ENCODE measurements at regions not wholly inside any gene's neighbourhood (a gene's known extent, or its start where the extent isn't known, plus 50 kb on each side); places are given as distances from the start of the nearest gene placed in this dataset.

GRCh38 chr4:12576409-12576808 is 907.7 kb downstream of the RAB28 start:
- Mint-ChIP-seq H3K36me3 (no peaks in the 10 kb centered on the region), H3K27me3 (peaks cover 0 to 2% of the 10 kb centered on the region in 2 donors), H3K27ac (no peak overlapping the region), H3K4me3 (no peak overlapping the region), H3K4me1 (no peaks in the 10 kb centered on the region), H3K9me3 (peaks cover 0 to 4% (median 0%) of the 10 kb centered on the region in 5 donors)
- Histone ChIP-seq H3K27me3 (ENCODE audit: insufficient read depth, low read length, poor library complexity, severe bottlenecking) (no peaks in the 10 kb centered on the region), H3K27ac (ENCODE audit: low read depth, low read length) (no peak overlapping the region), H3K36me3 (ENCODE audit: insufficient read depth, low read length) (no peaks in the 10 kb centered on the region), H3K4me1 (ENCODE audit: insufficient read depth, low read length) (no peaks in the 10 kb centered on the region), H3K4me3 (ENCODE audit: low read length) (no peak overlapping the region), H3K9me3 (ENCODE audit: low read length) (no peaks in the 10 kb centered on the region)
- ChIA-PET CTCF (no interaction called here), POLR2A (no interaction called here)
- no peak for DNase-seq

GRCh38 chr4:12573716-12574115 is 910.4 kb downstream of the RAB28 start:
- no peaks in the 10 kb centered on the region for H3K36me3 Mint-ChIP-seq
- no peaks in the 10 kb centered on the region for H3K9me3 ChIP-seq (ENCODE audit: low read length)
- H3K4me3 ChIP-seq (ENCODE audit: low read length): no peak overlapping the region
- no peaks in the 10 kb centered on the region for H3K27me3 ChIP-seq (ENCODE audit: insufficient read depth, low read length, poor library complexity, severe bottlenecking)
- H3K4me3 Mint-ChIP-seq: no peak overlapping the region
- no peaks in the 10 kb centered on the region for H3K4me1 ChIP-seq (ENCODE audit: insufficient read depth, low read length)
- H3K27ac ChIP-seq (ENCODE audit: low read depth, low read length): no peak overlapping the region
- CTCF ChIA-PET: no interaction called here
- H3K27ac Mint-ChIP-seq: no peak overlapping the region
- no peaks in the 10 kb centered on the region for H3K36me3 ChIP-seq (ENCODE audit: insufficient read depth, low read length)
- no peak for DNase-seq
- no peaks in the 10 kb centered on the region for H3K4me1 Mint-ChIP-seq
- POLR2A ChIA-PET: no interaction called here
- peaks cover 0 to 5% of the 10 kb centered on the region in 2 donors for H3K27me3 Mint-ChIP-seq
- peaks cover 0 to 4% (median 0%) of the 10 kb centered on the region in 5 donors for H3K9me3 Mint-ChIP-seq

GRCh38 chr4:12562476-12563140 is 921.5 kb downstream of the RAB28 start:
- Mint-ChIP-seq H3K4me3 (no peak overlapping the region), H3K9me3 (peaks cover 0 to 11% (median 2%) of the 10 kb centered on the region in 5 donors), H3K27me3 (no peaks in the 10 kb centered on the region), H3K36me3 (no peaks in the 10 kb centered on the region), H3K27ac (no peak overlapping the region), H3K4me1 (no peaks in the 10 kb centered on the region)
- Histone ChIP-seq H3K36me3 (ENCODE audit: insufficient read depth, low read length) (no peaks in the 10 kb centered on the region), H3K9me3 (ENCODE audit: low read length) (no peaks in the 10 kb centered on the region), H3K27me3 (ENCODE audit: insufficient read depth, low read length, poor library complexity, severe bottlenecking) (no peaks in the 10 kb centered on the region), H3K4me3 (ENCODE audit: low read length) (no peak overlapping the region), H3K27ac (ENCODE audit: low read depth, low read length) (no peak overlapping the region), H3K4me1 (ENCODE audit: insufficient read depth, low read length) (no peaks in the 10 kb centered on the region)
- ChIA-PET POLR2A (no interaction called here), CTCF (interaction anchor here (0.8 kb wide), 1 partner anchor 9 kb away, joined by 3 read pairs; no protein-coding TSS in a partner anchor)
- no peak for DNase-seq

GRCh38 chr4:12562021-12562420 is 922.1 kb downstream of the RAB28 start:
- no peak for DNase-seq
- Histone ChIP-seq H3K4me1 (ENCODE audit: insufficient read depth, low read length) (no peaks in the 10 kb centered on the region), H3K27ac (ENCODE audit: low read depth, low read length) (no peak overlapping the region), H3K9me3 (ENCODE audit: low read length) (no peaks in the 10 kb centered on the region), H3K4me3 (ENCODE audit: low read length) (no peak overlapping the region), H3K27me3 (ENCODE audit: insufficient read depth, low read length, poor library complexity, severe bottlenecking) (no peaks in the 10 kb centered on the region), H3K36me3 (ENCODE audit: insufficient read depth, low read length) (no peaks in the 10 kb centered on the region)
- H3K4me1 Mint-ChIP-seq: no peaks in the 10 kb centered on the region
- CTCF ChIA-PET: interaction anchor here (0.8 kb wide), 1 partner anchor 8 kb away, joined by 3 read pairs; no protein-coding TSS in a partner anchor
- no peaks in the 10 kb centered on the region for H3K36me3 Mint-ChIP-seq
- H3K27me3 Mint-ChIP-seq: no peaks in the 10 kb centered on the region
- POLR2A ChIA-PET: no interaction called here
- H3K9me3 Mint-ChIP-seq: peaks cover 0 to 11% (median 2%) of the 10 kb centered on the region in 5 donors
- no peak overlapping the region for H3K4me3 Mint-ChIP-seq
- no peak overlapping the region for H3K27ac Mint-ChIP-seq

DNA sequence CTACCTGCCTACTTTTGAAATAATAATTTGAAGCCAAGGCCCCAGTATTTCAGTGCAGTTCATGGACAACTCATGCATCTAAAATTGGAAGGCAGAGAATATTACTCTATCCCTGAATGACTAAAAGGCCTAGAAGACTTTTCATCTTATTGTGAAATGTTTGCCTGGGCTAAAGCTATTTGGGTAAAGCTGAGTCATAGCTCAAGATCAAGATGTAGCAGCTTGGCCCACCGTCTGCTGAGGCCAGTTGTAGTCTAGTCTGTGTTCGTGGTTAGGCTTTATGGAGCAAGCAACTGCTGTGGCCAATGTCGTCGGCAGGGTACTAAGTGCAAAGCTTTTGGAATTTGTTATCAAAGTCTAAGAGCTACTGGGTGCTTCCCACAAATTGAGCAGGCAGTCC is 929.1 kb downstream of the RAB28 start:
- H3K27ac ChIP-seq (ENCODE audit: low read depth, low read length): no peak overlapping the region
- no peak for DNase-seq
- CTCF ChIA-PET: no interaction called here
- Mint-ChIP-seq H3K9me3 (peaks cover 4 to 27% (median 11%) of the 10 kb centered on the region in 5 donors), H3K4me1 (no peaks in the 10 kb centered on the region), H3K27me3 (no peaks in the 10 kb centered on the region), H3K36me3 (no peaks in the 10 kb centered on the region), H3K4me3 (no peak overlapping the region), H3K27ac (no peak overlapping the region)
- POLR2A ChIA-PET: no interaction called here
- H3K27me3 ChIP-seq (ENCODE audit: insufficient read depth, low read length, poor library complexity, severe bottlenecking): no peaks in the 10 kb centered on the region
- no peak overlapping the region for H3K4me3 ChIP-seq (ENCODE audit: low read length)
- H3K36me3 ChIP-seq (ENCODE audit: insufficient read depth, low read length): no peaks in the 10 kb centered on the region
- no peaks in the 10 kb centered on the region for H3K9me3 ChIP-seq (ENCODE audit: low read length)
- no peaks in the 10 kb centered on the region for H3K4me1 ChIP-seq (ENCODE audit: insufficient read depth, low read length)

DNA sequence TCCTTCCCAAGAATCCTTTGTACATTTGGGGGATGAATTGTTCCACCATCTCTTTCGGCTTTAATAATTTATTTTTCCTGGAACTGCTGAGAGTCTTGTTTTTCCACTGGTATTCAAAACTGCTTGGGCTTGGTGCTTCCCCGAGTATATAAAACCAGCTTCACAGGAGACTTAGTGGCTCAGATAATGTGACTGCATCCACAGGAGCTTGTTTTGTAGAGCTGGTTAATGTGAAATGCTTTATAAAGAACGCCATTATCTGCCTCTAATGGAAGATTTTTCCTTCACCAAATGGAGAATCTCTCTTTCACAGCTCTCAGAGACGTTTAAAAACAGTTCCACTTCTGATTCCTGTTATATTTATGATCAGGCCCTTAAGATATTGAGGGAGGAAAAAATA is 935.5 kb downstream of the RAB28 start:
- peaks cover 0 to 24% (median 6%) of the 10 kb centered on the region in 5 donors for H3K9me3 Mint-ChIP-seq

DNA sequence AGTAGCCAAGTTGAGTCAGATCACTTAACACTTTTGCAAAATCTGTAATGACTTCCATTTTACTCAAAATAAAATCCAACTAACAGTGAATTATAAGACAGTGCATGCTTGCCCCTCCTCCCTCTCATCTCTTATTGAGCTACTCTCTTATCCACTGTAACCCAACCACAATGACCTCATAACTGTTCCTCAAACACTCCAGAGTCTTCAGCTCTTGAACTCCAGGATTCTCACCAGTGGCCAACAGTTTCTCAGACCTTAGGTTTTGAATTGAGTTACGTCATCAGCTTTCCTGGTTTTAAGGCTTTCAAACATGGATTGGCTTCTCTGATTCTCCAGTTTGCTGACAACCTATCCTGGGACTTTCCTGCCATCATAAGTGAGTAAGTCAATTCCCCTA is 938.3 kb downstream of the RAB28 start:
- Mint-ChIP-seq H3K36me3 (no peaks in the 10 kb centered on the region), H3K4me3 (no peak overlapping the region), H3K9me3 (peaks cover 0 to 9% (median 4%) of the 10 kb centered on the region in 5 donors), H3K27me3 (no peaks in the 10 kb centered on the region), H3K27ac (no peak overlapping the region), H3K4me1 (no peaks in the 10 kb centered on the region)
- Histone ChIP-seq H3K27me3 (ENCODE audit: insufficient read depth, low read length, poor library complexity, severe bottlenecking) (no peaks in the 10 kb centered on the region), H3K9me3 (ENCODE audit: low read length) (no peaks in the 10 kb centered on the region), H3K4me3 (ENCODE audit: low read length) (no peak overlapping the region), H3K36me3 (ENCODE audit: insufficient read depth, low read length) (no peaks in the 10 kb centered on the region), H3K4me1 (ENCODE audit: insufficient read depth, low read length) (no peaks in the 10 kb centered on the region), H3K27ac (ENCODE audit: low read depth, low read length) (no peak overlapping the region)
- ChIA-PET POLR2A (no interaction called here), CTCF (no interaction called here)
- no peak for DNase-seq

More for the DNA sequence above, 935.5 kb downstream of the RAB28 start:
- CTCF ChIA-PET: no interaction called here
- Mint-ChIP-seq H3K27ac (no peak overlapping the region), H3K27me3 (no peaks in the 10 kb centered on the region), H3K4me3 (no peak overlapping the region), H3K36me3 (no peaks in the 10 kb centered on the region), H3K4me1 (no peaks in the 10 kb centered on the region)
- POLR2A ChIA-PET: no interaction called here
- Histone ChIP-seq H3K36me3 (ENCODE audit: insufficient read depth, low read length) (no peaks in the 10 kb centered on the region), H3K4me3 (ENCODE audit: low read length) (no peak overlapping the region), H3K27me3 (ENCODE audit: insufficient read depth, low read length, poor library complexity, severe bottlenecking) (no peaks in the 10 kb centered on the region), H3K4me1 (ENCODE audit: insufficient read depth, low read length) (no peaks in the 10 kb centered on the region), H3K27ac (ENCODE audit: low read depth, low read length) (no peak overlapping the region), H3K9me3 (ENCODE audit: low read length) (no peaks in the 10 kb centered on the region)
- DNase-seq: no peak

DNA sequence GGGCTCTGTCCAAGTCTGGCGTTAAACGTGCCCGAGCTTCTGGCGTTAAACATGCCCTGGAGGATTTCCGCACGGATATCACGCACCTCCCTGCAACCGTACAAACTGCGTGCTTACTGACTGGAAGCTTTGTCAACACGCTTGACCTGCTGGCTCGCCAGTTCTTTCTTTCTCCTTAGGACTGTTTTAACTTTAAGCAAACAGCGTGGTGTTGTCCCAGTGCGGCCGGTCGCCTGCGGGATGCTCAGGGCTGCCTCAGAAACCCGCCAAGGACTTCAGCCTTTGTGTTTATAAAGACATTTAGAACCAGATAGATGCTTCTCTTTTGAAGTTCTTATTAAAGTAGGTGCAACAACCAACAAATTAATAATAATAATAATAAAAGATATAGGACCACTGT is 946.0 kb downstream of the RAB28 start:
- H3K36me3 ChIP-seq (ENCODE audit: insufficient read depth, low read length): no peaks in the 10 kb centered on the region
- H3K4me1 ChIP-seq (ENCODE audit: insufficient read depth, low read length): no peaks in the 10 kb centered on the region
- no peak overlapping the region for H3K4me3 ChIP-seq (ENCODE audit: low read length)
- no peak overlapping the region for H3K27ac ChIP-seq (ENCODE audit: low read depth, low read length)
- Mint-ChIP-seq H3K4me3 (no peak overlapping the region), H3K27ac (no peak overlapping the region), H3K9me3 (peaks cover 0 to 17% (median 5%) of the 10 kb centered on the region in 5 donors), H3K36me3 (no peaks in the 10 kb centered on the region), H3K4me1 (no peaks in the 10 kb centered on the region), H3K27me3 (peaks cover 0 to 2% of the 10 kb centered on the region in 2 donors)
- POLR2A ChIA-PET: no interaction called here
- CTCF ChIA-PET: no interaction called here
- H3K27me3 ChIP-seq (ENCODE audit: insufficient read depth, low read length, poor library complexity, severe bottlenecking): no peaks in the 10 kb centered on the region
- DNase-seq: no peak
- no peaks in the 10 kb centered on the region for H3K9me3 ChIP-seq (ENCODE audit: low read length)
